ENCODE measurements at regions not wholly inside any gene's neighbourhood (a gene's known extent, or its start where the extent isn't known, plus 50 kb on each side); places are given as distances from the start of the nearest gene placed in this dataset.

GRCh38 chr10:43960135-43960415 is 311.4 kb upstream of the ZNF32 start:
- no peaks in the 10 kb centered on the region for H3K79me2 ChIP-seq (ENCODE audit: control insufficient read depth in 1 of 2, insufficient read depth in 2 of 2, low read length in 2 of 2)
- CTCF ChIA-PET (ENCODE audit: partially characterized antibody), result no interaction called here
- H3K9ac ChIP-seq (replicated peaks in 1 of 4; ENCODE audit: extremely low read depth in 1 of 4, low read depth in 3 of 4, low read length in 3 of 4), result no peak overlapping the region
- H2BK12ac ChIP-seq (ENCODE audit: low read depth, low read length), result no peak overlapping the region
- no peak overlapping the region for H3K14ac ChIP-seq (ENCODE audit: insufficient read length)
- 0 out of 2 replicates have a peak overlapping the region, but pooled peaks have one; percentile 53 for H4K8ac ChIP-seq (ENCODE audit: extremely low read depth, insufficient read depth, low read length)
- H2BK120ac ChIP-seq (replicated peaks; ENCODE audit: low read depth, low read length), result no peak overlapping the region
- POLR2A ChIA-PET (ENCODE audit: partially characterized antibody), result no interaction called here
- H3K27me3 ChIP-seq (replicated peaks in 1 of 4; ENCODE audit: control insufficient read depth in 3 of 4, extremely low read depth in 1 of 4, insufficient read depth in 3 of 4, low read length in 3 of 4), result no peaks in the 10 kb centered on the region
- H3K79me1 ChIP-seq (ENCODE audit: low read depth, low read length), result no peaks in the 10 kb centered on the region
- H2BK5ac ChIP-seq (ENCODE audit: low read depth, low read length), result no peak overlapping the region
- H3K4ac ChIP-seq (replicated peaks; ENCODE audit: insufficient read length, low read depth, low read length), result no peak overlapping the region
- DNase-seq (ENCODE audit: low read depth in 1 of 2, low spot score in 2 of 2), result peak in 1 of 2 experiments; percentile 13
- no peak overlapping the region for H3K18ac ChIP-seq (ENCODE audit: extremely low read depth, low read length)
- WGBS, 2 experiments (ENCODE audit: extremely low coverage in 1 of 2, insufficient coverage in 1 of 2, insufficient read length in 1 of 2, insufficient replicate concordance in 2 of 2, low coverage in 1 of 2, low lambda C conversion rate in 2 of 2, missing lambda C conversion rate in 1 of 2), result 90% methylated on average over 2 of the region's 2 CpGs; no CpG with 5 or more reads in 1 of the 2 experiments
- no peaks in the 10 kb centered on the region for H3K23me2 ChIP-seq (ENCODE audit: low read depth, low read length)
- no peaks in the 10 kb centered on the region for H4K20me1 ChIP-seq (replicated peaks in 1 of 2; ENCODE audit: control insufficient read depth in 1 of 2, insufficient read depth in 2 of 2, low read length in 2 of 2)
- no peak overlapping the region for H3K56ac ChIP-seq (replicated peaks; ENCODE audit: insufficient read length, low read depth, low read length)
- no peaks in the 10 kb centered on the region; a peak in 1 of 7 replicates for H3K4me1 ChIP-seq (replicated peaks in 1 of 4; ENCODE audit: control insufficient read depth in 3 of 4, insufficient read depth in 4 of 4, low read length in 3 of 4)
- no peaks in the 10 kb centered on the region for H3K36me3 ChIP-seq (ENCODE audit: control insufficient read depth in 2 of 4, insufficient read depth in 4 of 4, low read length in 3 of 4)
- no peak overlapping the region for H3K23ac ChIP-seq (ENCODE audit: insufficient read length)
- no peak overlapping the region for H3K4me2 ChIP-seq (ENCODE audit: insufficient read depth in 1 of 2, low read depth in 2 of 2, low read length in 2 of 2)
- no peak overlapping the region for H3K27ac ChIP-seq (ENCODE audit: low read depth, low read length)
- H3K4me3 ChIP-seq (ENCODE audit: extremely low read depth in 1 of 4, insufficient read depth in 2 of 4, low read depth in 3 of 4, low read length in 4 of 4), result no peak overlapping the region
- H3K9me3 ChIP-seq (ENCODE audit: insufficient read depth in 2 of 2, low read depth in 1 of 2, low read length in 1 of 2), result no peaks in the 10 kb centered on the region
- H4K91ac ChIP-seq (replicated peaks; ENCODE audit: insufficient read length, low read length), result no peak overlapping the region
- H2AFZ ChIP-seq (ENCODE audit: low read length), result no peak overlapping the region
- FAIRE-seq, result no peak
- H2BK15ac ChIP-seq (ENCODE audit: low read length), result no peak overlapping the region
- H2AK5ac ChIP-seq (ENCODE audit: low read depth, low read length), result no peak overlapping the region
- H4K5ac ChIP-seq (ENCODE audit: insufficient read length, low read depth, low read length), result no peak overlapping the region
- no peak for TF ChIP-seq SP2 (IDR thresholded peaks at IDR 0.05; ENCODE audit: low read length)
- TF ChIP-seq BCL11A (IDR thresholded peaks at IDR 0.05; ENCODE audit: low read depth in 2 of 2, low read length in 2 of 2), result no peak
- no peak overlapping the region for H2BK20ac ChIP-seq (ENCODE audit: low read length)

Measured in H1 (cell line).